Left colon (tissue), 2 donors: ENCODE measurements at regions not wholly inside any gene's neighbourhood (a gene's known extent, or its start where the extent isn't known, plus 50 kb on each side); places are given as distances from the start of the nearest gene placed in this dataset.
A peak's percentile ranks its signal among the peaks of the same experiment; 100 is the strongest.

ENCODE experiments used
- ATAC-seq: fragments of 200-7000 bp; cut with Tn5 transposase; one replicate; pipeline ENCODE4 v1.9.1; 2020; ENCODE audit warnings: mild to moderate bottlenecking, moderate library complexity
- DNase-seq, 2 donors: peaks; one replicate each; pipeline ENCODE4 v3.0.0-alpha.2; 2020
- intact Hi-C, 2 donors: fragments of 100-400 bp; cut with DNase I in 1 of 2; cut with micrococcal nuclease in 1 of 2; formaldehyde crosslinking; loops; one replicate each; pipeline versions ENCODE4 v1.11.2 to v1.14.0; 2022; cut with DNase I, micrococcal nuclease
- donor health status: DM: no; HTN: no; CAD: no.
- donor health status: DM: yes; HTN: yes; CAD: no.

DNA sequence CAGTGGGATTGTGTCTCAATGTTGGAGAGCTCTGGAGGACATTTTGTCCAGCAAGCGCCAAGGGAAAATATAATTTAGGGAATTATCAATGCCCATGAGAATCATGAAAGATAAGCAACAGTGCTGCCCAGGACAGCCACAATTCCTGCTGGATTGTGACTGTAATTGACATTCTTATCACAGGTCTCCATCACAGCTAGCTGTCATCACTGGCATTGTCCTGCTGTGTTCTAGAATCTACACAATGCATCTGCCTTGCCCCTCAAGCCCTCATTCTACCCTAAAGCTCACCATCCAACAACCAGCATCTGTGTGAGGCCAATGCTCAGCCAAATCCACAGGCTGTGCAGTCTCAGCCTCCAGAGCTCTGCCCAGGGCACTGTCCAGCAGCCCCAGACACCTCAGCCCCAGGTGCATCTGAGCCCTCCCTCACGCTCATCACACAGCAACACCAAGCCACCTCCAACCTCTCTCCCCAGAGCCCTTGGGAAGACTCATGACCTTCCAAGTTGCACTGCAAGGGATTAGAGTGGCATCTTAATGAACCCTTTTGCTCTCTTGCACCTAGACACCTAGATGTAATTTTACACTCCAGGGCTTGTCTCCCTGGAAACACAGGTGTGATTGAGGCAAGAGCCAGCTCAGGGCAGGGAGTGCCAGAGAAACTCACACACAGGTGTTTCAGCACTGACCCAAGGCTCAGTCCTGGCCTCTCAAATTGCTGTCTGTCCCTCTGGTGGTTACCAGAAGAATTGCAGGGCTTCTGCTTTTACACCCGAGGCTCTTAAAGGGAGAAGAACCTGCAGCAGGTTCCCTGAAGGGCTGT, 85.2 kb upstream of the PHACTR3 start:
- DNase-seq (peak in 1 of 2 donors; percentile 23), ATAC-seq (peak; percentile 85)
- intact Hi-C loops = no loop called here

DNA sequence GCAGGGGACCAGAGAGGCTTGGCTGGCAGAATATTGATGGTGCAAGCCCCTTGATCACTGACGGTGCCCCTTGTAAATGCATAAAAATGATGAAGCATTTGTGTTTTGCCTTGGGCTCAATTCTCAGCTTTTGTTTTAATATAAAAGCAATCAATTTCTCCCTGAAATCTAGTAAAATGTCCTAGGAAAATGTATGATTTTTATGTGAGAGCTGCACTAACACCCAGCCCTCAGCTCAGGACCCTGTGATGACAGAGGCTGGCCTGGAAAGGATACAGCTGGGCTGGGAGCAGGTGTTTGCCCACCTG, 84.7 kb upstream of the PHACTR3 start:
- no peak for ATAC-seq
- intact Hi-C loops = no loop called here
- no peak for DNase-seq

DNA sequence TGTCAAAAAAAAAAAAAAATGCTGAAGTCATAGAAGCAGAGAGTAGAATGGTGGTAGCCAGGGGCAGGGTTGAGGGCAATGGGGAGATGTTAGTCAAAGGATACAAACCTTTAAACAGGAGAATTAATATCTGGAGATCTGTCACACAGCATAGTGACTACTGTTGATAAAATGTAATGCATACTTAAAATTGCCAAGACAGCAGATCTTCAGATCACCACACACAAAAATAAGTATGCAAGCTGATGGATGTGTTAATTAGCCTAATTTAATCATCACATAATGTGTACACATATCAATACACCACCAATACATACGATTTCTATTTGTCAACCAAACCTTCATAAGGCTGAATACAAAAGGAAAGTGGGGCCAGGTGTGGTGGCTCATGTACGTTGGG, 83.5 kb upstream of the PHACTR3 start:
- DNase-seq (no peak), ATAC-seq (no peak)
- intact Hi-C loops = no loop called here

DNA sequence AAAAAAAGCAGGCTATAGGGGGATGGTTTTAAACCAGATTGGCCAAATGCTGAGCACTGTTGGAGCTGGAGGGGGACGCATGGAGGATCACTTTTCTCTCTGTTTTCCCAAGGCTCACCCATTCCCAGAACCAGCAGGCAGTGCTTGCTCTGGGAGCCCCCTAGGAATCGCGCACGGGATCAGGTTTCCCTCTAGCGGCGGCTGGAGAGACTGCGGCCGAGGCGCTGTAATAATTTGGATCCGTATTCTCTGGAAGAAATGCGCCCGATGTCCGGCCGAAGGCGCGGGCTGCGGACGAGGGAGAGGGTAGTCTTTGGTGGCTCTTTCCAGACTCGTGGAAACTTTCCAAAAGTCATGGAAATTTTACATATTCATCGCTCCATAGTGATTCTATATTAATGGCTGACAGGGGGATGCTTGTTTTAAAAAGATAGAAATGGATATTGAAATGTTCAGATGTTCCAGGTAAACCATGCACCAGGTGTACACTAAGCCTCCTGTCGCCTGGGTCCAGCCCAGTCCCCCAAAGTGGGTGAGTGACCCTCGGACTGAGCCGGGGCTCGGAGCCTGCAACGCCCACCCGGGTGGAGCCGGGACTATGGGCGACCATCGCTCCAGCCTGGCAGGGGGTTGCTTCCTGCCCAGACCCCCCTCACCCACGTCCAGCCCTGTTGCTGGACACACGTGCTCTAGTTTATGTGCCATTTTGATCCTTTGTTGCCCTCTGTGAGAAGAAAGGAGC, 78.7 kb upstream of the PHACTR3 start:
- intact Hi-C loops = no loop called here
- DNase-seq (peak in 1 of 2 donors; percentile 63), ATAC-seq (peak; percentile 78)

DNA sequence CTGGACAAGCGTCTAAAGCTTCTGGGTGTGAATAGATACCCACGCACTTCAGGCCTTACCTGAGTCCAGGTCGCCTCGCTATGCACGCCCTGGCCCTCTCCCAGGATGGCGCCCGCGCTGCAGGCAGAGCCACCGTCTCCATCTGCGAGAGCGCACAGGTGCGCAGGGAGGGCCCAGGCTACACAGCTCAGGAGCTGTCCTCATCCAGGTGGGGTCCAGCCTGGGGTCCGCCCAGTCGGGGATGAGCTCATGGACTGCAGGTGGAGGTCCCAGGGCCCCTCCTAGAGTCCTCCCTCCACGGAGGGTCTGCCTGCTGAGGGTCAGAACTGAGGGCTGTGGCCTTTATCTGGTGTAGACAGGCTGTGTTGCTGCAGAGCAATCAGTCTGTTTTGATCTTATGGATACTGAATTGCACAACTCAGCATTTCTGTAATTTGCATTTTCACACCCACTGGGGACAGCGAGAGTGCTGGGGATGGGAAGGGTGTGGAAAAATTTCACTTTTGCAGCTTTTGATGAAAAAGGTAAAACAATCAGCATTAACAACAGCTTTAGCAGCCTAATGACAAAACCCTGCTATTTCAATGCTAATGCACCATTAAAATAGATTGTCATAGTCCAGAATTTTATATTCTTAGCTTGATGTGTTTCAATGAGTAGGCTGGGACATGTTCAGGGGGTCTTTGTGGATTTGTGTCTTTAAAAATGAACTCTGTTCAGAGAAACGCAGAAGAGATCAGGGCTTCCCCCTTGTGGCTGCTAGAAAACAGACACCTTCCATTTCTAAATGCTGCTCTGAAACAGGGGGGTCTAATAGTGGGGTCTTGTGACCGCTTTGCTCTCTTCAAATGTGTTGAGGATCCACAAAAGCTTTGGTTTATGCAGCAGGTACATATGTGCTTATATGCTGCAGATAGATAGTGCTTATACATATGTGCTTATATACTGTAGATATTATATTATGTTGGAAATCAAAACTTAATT, 77.8 kb upstream of the PHACTR3 start:
- DNase-seq (no peak), ATAC-seq (no peak)
- intact Hi-C loops = no loop called here

- DNase-seq (no peak), ATAC-seq (no peak)
- intact Hi-C loops = no loop called here
These were observed 73.6 kb upstream of the PHACTR3 start for GRCh38 chr20:59530782-59531181.

GRCh38 chr20:59537991-59538390, 66.3 kb upstream of the PHACTR3 start:
- ATAC-seq = no peak
- no peak for DNase-seq
- intact Hi-C loops = no loop called here

GRCh38 chr20:59547596-59547995, 56.7 kb upstream of the PHACTR3 start:
- intact Hi-C loops = no loop called here
- ATAC-seq = no peak
- no peak for DNase-seq
